ENCODE measurements at regions not wholly inside any gene's neighbourhood (a gene's known extent, or its start where the extent isn't known, plus 50 kb on each side); places are given as distances from the start of the nearest gene placed in this dataset.

DNA sequence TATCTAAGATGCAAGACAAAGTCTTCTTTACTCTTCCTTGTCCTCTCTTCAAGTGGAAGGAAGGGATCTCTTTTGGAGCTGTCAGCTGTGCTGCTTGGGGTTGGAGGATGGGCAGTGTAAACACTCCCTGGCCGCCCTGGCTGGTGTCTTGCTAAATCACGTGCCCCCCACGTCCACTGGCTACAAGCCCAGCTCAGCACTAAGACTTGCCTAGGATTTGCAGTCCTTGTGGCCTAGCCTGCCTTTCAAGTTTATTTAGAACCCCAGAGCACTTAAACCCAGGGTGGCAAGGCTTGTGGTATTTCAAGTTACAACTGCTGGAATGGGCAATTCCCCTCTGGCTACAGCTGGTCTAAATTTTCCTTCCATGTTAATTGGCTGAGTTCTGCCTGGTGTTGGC lies 272.4 kb upstream of the MYO3A start:
- no peak overlapping the region for H3K4me3 ChIP-seq (ENCODE audit: low read depth in 1 of 2, low read length in 2 of 2)
- no peak overlapping the region for H3K27ac ChIP-seq (ENCODE audit: low read length)
- no peaks in the 10 kb centered on the region for H3K36me3 ChIP-seq (ENCODE audit: control insufficient read depth in 1 of 2, insufficient read depth in 2 of 2, low read length in 2 of 2)
- H3K9me3 ChIP-seq (ENCODE audit: control insufficient read depth in 1 of 2, low read length in 2 of 2) = no peaks in the 10 kb centered on the region
- no peaks in the 10 kb centered on the region for H3K4me1 ChIP-seq (ENCODE audit: control insufficient read depth in 1 of 2, insufficient read depth in 2 of 2, low read length in 2 of 2)
- H3K27me3 ChIP-seq (ENCODE audit: low read depth, low read length) = no peaks in the 10 kb centered on the region

DNA sequence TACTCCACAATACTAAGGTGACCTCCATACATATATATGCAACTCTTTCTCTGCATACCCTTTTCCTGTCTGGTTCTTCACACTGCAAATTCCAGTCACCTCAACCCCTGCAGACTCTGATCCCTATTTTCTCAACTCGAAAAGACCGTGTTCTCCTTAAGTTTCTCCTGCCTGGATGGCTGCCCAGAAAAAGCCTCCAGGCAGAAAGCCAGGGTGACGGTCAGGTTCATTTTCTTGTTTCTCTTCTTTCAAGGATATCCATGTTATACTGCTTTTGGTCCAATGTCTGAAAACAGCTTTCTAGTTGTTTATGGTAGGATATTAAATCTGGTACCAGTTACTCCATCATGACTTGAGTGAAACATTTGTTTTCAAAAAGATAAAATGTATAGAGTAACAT lies 267.8 kb upstream of the MYO3A start:
- H3K4me3 ChIP-seq (ENCODE audit: low read depth in 1 of 2, low read length in 2 of 2) = no peak overlapping the region
- no peaks in the 10 kb centered on the region for H3K36me3 ChIP-seq (ENCODE audit: control insufficient read depth in 1 of 2, insufficient read depth in 2 of 2, low read length in 2 of 2)
- no peaks in the 10 kb centered on the region for H3K27me3 ChIP-seq (ENCODE audit: low read depth, low read length)
- H3K9me3 ChIP-seq (ENCODE audit: control insufficient read depth in 1 of 2, low read length in 2 of 2) = no peaks in the 10 kb centered on the region
- no peak overlapping the region for H3K27ac ChIP-seq (ENCODE audit: low read length)
- H3K4me1 ChIP-seq (ENCODE audit: control insufficient read depth in 1 of 2, insufficient read depth in 2 of 2, low read length in 2 of 2) = no peaks in the 10 kb centered on the region

DNA sequence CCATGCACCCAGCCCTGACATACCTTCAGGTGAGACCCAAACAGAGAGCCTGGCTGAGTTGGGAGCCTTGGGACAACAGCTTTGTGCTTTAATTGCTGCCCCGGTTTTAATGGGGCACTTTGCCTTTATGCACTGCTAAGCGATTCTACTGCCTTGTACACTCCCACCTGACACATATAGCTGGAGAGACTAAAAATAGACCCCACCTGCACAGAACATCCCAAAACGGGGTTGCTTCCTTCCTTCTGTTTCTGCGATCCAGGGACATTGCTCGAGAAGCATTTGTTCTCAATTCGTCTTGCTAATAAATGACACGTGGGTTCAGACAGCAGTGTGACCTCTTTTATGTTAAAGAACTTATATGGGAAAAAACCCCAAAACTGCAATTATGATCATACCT lies 258.8 kb upstream of the MYO3A start:
- H3K4me3 ChIP-seq (ENCODE audit: low read depth in 1 of 2, low read length in 2 of 2) = no peak overlapping the region
- no peaks in the 10 kb centered on the region for H3K36me3 ChIP-seq (ENCODE audit: control insufficient read depth in 1 of 2, insufficient read depth in 2 of 2, low read length in 2 of 2)
- no peaks in the 10 kb centered on the region for H3K9me3 ChIP-seq (ENCODE audit: control insufficient read depth in 1 of 2, low read length in 2 of 2)
- no peak overlapping the region for H3K27ac ChIP-seq (ENCODE audit: low read length)
- H3K4me1 ChIP-seq (ENCODE audit: control insufficient read depth in 1 of 2, insufficient read depth in 2 of 2, low read length in 2 of 2) = no peaks in the 10 kb centered on the region
- H3K27me3 ChIP-seq (ENCODE audit: low read depth, low read length) = no peaks in the 10 kb centered on the region

DNA sequence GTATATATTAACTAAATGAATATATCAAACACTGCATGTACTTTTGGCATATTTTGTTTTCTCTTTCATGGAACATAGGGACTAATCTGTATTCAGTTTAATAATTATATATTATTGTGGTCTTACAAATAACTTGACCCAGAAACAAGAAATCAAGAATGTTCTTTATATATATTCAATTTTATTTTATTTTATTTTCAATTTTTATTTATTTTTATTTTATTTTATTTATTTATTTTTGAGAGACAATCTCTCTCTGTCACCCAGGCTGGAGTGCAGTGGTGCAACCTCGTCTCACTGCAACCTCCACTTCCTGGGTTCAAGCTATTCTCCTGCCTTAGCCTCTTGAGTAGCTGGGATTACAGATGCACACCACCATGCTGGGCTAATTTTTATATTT lies 258.4 kb upstream of the MYO3A start:
- no peaks in the 10 kb centered on the region for H3K4me1 ChIP-seq (ENCODE audit: control insufficient read depth in 1 of 2, insufficient read depth in 2 of 2, low read length in 2 of 2)
- no peak overlapping the region for H3K4me3 ChIP-seq (ENCODE audit: low read depth in 1 of 2, low read length in 2 of 2)
- no peaks in the 10 kb centered on the region for H3K9me3 ChIP-seq (ENCODE audit: control insufficient read depth in 1 of 2, low read length in 2 of 2)
- no peaks in the 10 kb centered on the region for H3K36me3 ChIP-seq (ENCODE audit: control insufficient read depth in 1 of 2, insufficient read depth in 2 of 2, low read length in 2 of 2)
- H3K27me3 ChIP-seq (ENCODE audit: low read depth, low read length) = no peaks in the 10 kb centered on the region
- H3K27ac ChIP-seq (ENCODE audit: low read length) = no peak overlapping the region

DNA sequence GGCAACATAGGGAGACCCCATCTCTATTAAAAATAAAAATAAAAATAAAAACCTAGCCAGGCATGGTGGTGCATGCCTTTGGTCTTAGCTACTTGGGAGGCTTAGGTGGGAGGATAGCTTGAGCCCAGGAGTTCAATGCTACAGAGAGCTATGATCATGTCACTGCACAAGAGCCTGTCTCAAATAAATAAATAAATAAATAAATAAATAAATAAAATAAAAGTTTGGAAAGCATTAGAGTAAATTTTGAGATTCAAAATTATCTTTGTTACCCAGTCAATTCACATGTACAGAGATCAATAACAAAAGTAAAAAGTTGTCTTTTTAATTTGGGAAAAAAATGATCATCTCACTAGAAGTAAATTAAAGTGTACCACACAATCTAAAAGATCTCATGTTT lies 255.8 kb upstream of the MYO3A start:
- H3K27me3 ChIP-seq (ENCODE audit: low read depth, low read length) = no peaks in the 10 kb centered on the region
- H3K27ac ChIP-seq (ENCODE audit: low read length) = no peak overlapping the region
- no peak overlapping the region for H3K4me3 ChIP-seq (ENCODE audit: low read depth in 1 of 2, low read length in 2 of 2)
- H3K36me3 ChIP-seq (ENCODE audit: control insufficient read depth in 1 of 2, insufficient read depth in 2 of 2, low read length in 2 of 2) = no peaks in the 10 kb centered on the region
- H3K9me3 ChIP-seq (ENCODE audit: control insufficient read depth in 1 of 2, low read length in 2 of 2) = no peaks in the 10 kb centered on the region
- H3K4me1 ChIP-seq (ENCODE audit: control insufficient read depth in 1 of 2, insufficient read depth in 2 of 2, low read length in 2 of 2) = peaks cover 0 to 3% of the 10 kb centered on the region in 2 donors

DNA sequence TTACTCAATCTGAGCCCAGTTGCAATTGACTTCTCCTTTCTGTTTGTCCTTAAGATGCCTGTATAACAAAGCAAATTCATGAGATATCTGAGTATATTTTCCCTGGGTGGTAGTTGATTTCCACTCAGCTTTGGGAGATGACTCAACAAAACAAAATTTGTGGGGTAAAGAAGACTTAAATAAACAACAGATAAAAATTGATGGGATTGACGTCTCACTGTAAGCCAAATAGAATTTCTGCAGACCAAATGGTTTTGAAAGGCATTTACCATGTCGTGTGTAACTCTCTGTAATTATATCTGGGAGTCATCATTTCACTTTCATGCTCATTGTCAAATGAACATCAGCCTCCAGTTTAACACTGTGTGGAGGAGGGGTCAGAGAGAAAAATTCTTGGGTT lies 255.4 kb upstream of the MYO3A start:
- H3K4me1 ChIP-seq (ENCODE audit: control insufficient read depth in 1 of 2, insufficient read depth in 2 of 2, low read length in 2 of 2) = peaks cover 0 to 3% of the 10 kb centered on the region in 2 donors
- H3K27ac ChIP-seq (ENCODE audit: low read length) = no peak overlapping the region
- H3K27me3 ChIP-seq (ENCODE audit: low read depth, low read length) = no peaks in the 10 kb centered on the region
- no peak overlapping the region for H3K4me3 ChIP-seq (ENCODE audit: low read depth in 1 of 2, low read length in 2 of 2)
- no peaks in the 10 kb centered on the region for H3K9me3 ChIP-seq (ENCODE audit: control insufficient read depth in 1 of 2, low read length in 2 of 2)
- no peaks in the 10 kb centered on the region for H3K36me3 ChIP-seq (ENCODE audit: control insufficient read depth in 1 of 2, insufficient read depth in 2 of 2, low read length in 2 of 2)

DNA sequence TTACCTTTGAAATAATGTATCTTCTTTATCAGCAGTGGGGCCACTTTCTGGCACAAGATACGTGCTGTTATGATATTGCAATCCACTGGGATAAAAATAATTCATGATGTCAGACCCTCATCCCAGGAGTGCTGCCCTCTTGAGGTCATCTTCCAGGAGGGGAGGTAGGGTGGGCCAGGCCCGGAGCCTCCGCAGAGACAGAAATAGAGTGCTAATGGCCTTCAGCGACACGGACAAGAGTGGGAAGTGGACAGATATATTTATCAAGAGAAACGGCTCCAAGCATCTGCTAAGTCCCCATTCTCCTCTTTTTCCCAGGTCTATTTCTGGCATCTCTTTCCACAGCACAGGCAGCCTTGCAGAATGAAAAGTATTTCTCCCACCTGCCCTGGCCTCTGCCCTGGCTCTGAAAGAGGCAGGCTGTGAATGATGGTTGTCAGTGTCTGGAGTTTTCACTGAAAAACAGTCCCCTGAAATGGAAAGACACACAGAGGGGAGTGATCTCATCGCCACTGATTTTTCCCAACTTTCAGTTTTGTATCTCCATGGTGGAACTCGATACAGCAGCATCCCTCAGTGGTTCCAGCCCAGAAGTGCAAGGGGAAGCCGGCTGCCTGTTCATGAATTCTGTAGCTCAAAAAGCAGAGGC lies 251.7 kb upstream of the MYO3A start:
- no peaks in the 10 kb centered on the region for H3K9me3 ChIP-seq (ENCODE audit: control insufficient read depth in 1 of 2, low read length in 2 of 2)
- peak overlapping the region; percentile 37 to 39 for H3K4me3 ChIP-seq (ENCODE audit: low read depth in 1 of 2, low read length in 2 of 2)
- H3K27me3 ChIP-seq (ENCODE audit: low read depth, low read length) = no peaks in the 10 kb centered on the region
- peaks cover 0 to 3% of the 10 kb centered on the region in 2 donors for H3K4me1 ChIP-seq (ENCODE audit: control insufficient read depth in 1 of 2, insufficient read depth in 2 of 2, low read length in 2 of 2)
- no peaks in the 10 kb centered on the region for H3K36me3 ChIP-seq (ENCODE audit: control insufficient read depth in 1 of 2, insufficient read depth in 2 of 2, low read length in 2 of 2)
- H3K27ac ChIP-seq (ENCODE audit: low read length) = no peak overlapping the region

DNA sequence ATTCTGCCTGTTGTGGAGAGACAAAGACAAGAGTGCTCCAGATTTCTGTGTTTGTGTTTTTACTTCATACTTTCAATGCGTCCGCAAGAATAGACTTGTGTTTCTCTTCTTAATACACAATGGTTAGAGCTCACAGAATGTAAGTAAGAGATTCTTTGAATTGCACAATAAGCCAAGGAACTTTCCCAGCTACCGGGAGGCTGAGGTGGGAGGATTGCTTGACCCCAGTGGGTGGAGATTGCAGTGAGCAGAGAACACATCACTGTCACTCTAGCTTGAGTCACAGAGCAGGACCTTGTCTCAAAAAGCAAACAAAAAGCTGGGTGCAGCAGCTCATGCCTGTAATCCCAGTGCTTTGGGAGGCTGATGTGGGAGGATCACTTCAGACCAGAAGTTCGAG lies 250.7 kb upstream of the MYO3A start:
- no peaks in the 10 kb centered on the region for H3K36me3 ChIP-seq (ENCODE audit: control insufficient read depth in 1 of 2, insufficient read depth in 2 of 2, low read length in 2 of 2)
- H3K27ac ChIP-seq (ENCODE audit: low read length) = no peak overlapping the region
- H3K4me1 ChIP-seq (ENCODE audit: control insufficient read depth in 1 of 2, insufficient read depth in 2 of 2, low read length in 2 of 2) = peaks cover 0 to 3% of the 10 kb centered on the region in 2 donors
- no peaks in the 10 kb centered on the region for H3K27me3 ChIP-seq (ENCODE audit: low read depth, low read length)
- no peaks in the 10 kb centered on the region for H3K9me3 ChIP-seq (ENCODE audit: control insufficient read depth in 1 of 2, low read length in 2 of 2)
- H3K4me3 ChIP-seq (ENCODE audit: low read depth in 1 of 2, low read length in 2 of 2) = no peak overlapping the region

DNA sequence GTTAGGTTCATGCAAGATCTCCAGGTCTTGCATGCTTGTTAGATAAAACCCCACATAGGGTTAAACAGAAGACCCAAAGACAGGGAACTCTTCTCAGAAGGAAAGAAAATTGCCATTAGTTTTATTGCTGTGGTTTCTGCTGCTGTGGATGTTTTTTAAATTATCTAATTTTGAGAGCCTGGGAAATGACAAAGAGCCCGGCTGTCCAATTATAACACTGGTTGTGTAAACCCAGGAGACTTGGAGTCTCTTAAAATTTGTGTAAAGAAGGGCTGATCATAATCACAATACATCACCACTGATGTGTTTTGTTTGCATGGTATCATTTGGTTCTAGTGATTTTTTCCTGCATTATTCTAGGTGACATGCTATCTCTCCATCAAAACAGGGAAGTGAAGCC lies 246.5 kb upstream of the MYO3A start:
- H3K36me3 ChIP-seq (ENCODE audit: control insufficient read depth in 1 of 2, insufficient read depth in 2 of 2, low read length in 2 of 2) = no peaks in the 10 kb centered on the region
- H3K27me3 ChIP-seq (ENCODE audit: low read depth, low read length) = no peaks in the 10 kb centered on the region
- H3K4me1 ChIP-seq (ENCODE audit: control insufficient read depth in 1 of 2, insufficient read depth in 2 of 2, low read length in 2 of 2) = no peaks in the 10 kb centered on the region
- H3K27ac ChIP-seq (ENCODE audit: low read length) = no peak overlapping the region
- H3K4me3 ChIP-seq (ENCODE audit: low read depth in 1 of 2, low read length in 2 of 2) = no peak overlapping the region
- H3K9me3 ChIP-seq (ENCODE audit: control insufficient read depth in 1 of 2, low read length in 2 of 2) = no peaks in the 10 kb centered on the region

DNA sequence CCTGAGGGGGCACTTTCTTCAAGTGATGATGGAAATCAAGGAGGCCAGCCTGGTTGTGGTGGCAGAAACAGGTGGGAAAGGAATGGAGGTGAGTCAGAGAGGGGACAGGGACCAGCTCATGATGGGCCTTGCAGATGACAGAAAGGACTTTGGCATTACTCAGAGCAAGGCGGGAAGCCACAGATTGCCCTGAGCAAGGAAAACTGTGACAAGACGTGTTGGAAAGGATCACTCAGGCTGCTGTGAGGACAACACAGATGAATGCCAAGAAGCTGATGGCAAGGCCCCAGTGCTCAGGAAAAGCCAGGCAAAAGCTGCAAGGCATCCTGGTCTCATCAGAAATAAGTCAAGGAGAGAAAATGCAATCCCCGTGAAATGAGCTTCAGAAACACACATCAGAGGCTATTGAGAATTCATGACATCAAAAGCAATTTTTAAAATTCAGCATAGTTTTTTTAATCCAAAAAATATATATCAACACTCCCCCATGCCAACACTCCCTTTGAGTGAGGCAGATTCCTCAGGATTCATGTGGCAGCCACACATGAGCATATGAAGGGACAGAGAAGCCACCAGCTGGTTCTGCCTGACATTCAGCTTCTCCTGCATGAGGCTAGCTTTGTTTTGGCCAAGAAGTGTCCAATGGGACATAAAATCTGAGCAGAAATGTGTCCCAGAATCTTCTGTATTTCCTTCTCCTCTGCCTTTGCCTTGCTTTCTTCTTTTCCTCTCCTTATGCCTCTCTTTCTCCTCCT lies 244.5 kb upstream of the MYO3A start:
- H3K36me3 ChIP-seq (ENCODE audit: control insufficient read depth in 1 of 2, insufficient read depth in 2 of 2, low read length in 2 of 2) = no peaks in the 10 kb centered on the region
- no peaks in the 10 kb centered on the region for H3K27me3 ChIP-seq (ENCODE audit: low read depth, low read length)
- H3K4me1 ChIP-seq (ENCODE audit: control insufficient read depth in 1 of 2, insufficient read depth in 2 of 2, low read length in 2 of 2) = no peaks in the 10 kb centered on the region
- H3K27ac ChIP-seq (ENCODE audit: low read length) = no peak overlapping the region
- H3K4me3 ChIP-seq (ENCODE audit: low read depth in 1 of 2, low read length in 2 of 2) = no peak overlapping the region
- no peaks in the 10 kb centered on the region for H3K9me3 ChIP-seq (ENCODE audit: control insufficient read depth in 1 of 2, low read length in 2 of 2)

DNA sequence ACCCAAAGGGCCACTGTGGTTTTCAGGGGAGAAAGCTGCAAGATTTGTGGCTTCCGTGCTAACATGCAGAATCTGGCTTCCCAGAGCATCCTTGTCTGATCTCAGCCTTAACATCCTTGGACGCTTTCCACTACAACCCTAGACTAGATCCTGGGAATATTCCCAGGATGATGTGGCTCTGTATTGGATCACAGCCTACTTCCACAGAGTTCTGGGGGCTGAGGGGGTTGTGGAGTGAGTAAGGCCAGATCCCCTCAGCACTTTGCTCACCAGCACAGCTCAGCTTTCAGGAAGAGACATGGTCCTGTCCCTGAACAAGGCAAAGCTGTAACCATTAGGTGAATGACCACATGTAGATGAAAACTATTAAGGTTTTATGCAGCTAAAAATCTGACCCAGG lies 241.3 kb upstream of the MYO3A start:
- H3K27ac ChIP-seq (ENCODE audit: low read length) = no peak overlapping the region
- no peaks in the 10 kb centered on the region for H3K36me3 ChIP-seq (ENCODE audit: control insufficient read depth in 1 of 2, insufficient read depth in 2 of 2, low read length in 2 of 2)
- H3K9me3 ChIP-seq (ENCODE audit: control insufficient read depth in 1 of 2, low read length in 2 of 2) = no peaks in the 10 kb centered on the region
- no peaks in the 10 kb centered on the region for H3K4me1 ChIP-seq (ENCODE audit: control insufficient read depth in 1 of 2, insufficient read depth in 2 of 2, low read length in 2 of 2)
- no peak overlapping the region for H3K4me3 ChIP-seq (ENCODE audit: low read depth in 1 of 2, low read length in 2 of 2)
- no peaks in the 10 kb centered on the region for H3K27me3 ChIP-seq (ENCODE audit: low read depth, low read length)

All from muscle layer of duodenum (tissue), 2 donors.